ENCODE measurements at regions not wholly inside any gene's neighbourhood (a gene's known extent, or its start where the extent isn't known, plus 50 kb on each side); places are given as distances from the start of the nearest gene placed in this dataset.

GRCh38 chr1:81008293-81008692 lies 792.4 kb upstream of the ADGRL2 start:
- TF ChIP-seq EZH2 (optimal IDR thresholded peaks at IDR 0.05; ENCODE audit: low read depth, low read length) (no peak), CTCF (IDR thresholded peaks at IDR 0.05; ENCODE audit: low read length) (no peak)

Data from MM.1S (cell line).